Activated CD8-positive, alpha-beta memory T cell treated with anti-CD3 and anti-CD28 coated beads for 36 hours (primary cell): ENCODE measurements at regions not wholly inside any gene's neighbourhood (a gene's known extent, or its start where the extent isn't known, plus 50 kb on each side); places are given as distances from the start of the nearest gene placed in this dataset.
"Not testable (repeated sequence)": the region's sequence is repeated elsewhere in the genome, so short reads cannot be mapped to it uniquely, and the experiment has no call there.

Source experiments
- CTCF ChIA-PET: fragments of 350-600 bp; sonication (Branson Sonifier 250); formaldehyde crosslinking; loops from one replicate; lab custom pipeline; 2021; ENCODE audit warnings: antibody characterized with exemption; lab: Charles Lee
- POLR2A ChIA-PET: fragments of 350-600 bp; sonication (Branson Sonifier 250); formaldehyde crosslinking; loops from one replicate; lab custom pipeline; 2021; ENCODE audit warnings: antibody characterized with exemption; lab: Charles Lee

DNA sequence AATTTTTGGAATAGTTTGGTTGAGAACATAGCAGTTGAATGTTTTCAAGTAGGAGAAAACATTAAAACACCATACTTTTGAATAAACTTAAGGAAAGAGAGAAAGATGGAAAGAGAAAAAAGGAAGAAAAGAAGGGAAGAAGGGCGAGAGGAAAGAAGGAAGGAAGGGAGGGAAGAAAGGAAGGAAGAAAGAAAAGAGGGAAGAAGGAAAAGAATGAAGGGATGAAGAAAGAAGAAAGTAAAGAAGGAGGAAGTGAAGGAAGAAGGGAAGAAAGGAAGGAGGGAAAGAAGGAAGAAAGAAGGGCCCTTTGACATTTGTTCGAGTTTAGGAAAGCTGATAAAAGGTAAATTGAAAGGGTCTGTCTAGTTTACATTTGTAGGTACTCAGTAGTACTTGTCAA lies 482.7 kb downstream of the SIPA1L2 start:
- POLR2A ChIA-PET: no interaction called here
- CTCF ChIA-PET: no interaction called here

DNA sequence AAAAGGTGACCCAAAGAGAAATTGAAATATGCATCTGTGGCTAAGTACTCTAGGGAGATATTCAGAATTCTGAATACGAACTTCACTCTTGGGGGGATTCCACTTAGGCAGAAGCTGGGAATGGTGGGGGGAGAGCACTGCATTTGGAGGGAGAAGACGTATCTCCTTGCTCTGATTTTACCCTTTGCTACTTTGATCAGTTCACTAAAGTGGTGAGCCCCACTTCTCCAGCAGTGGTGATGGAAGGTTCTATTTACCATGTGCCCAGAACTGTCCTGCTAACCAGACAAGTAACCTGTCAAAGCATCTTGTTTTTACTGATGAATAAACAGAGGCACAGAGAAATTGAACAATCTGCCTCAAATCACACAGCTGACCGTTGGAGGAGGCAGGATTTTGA lies 483.4 kb downstream of the SIPA1L2 start:
- ChIA-PET CTCF (no interaction called here), POLR2A (no interaction called here)

DNA sequence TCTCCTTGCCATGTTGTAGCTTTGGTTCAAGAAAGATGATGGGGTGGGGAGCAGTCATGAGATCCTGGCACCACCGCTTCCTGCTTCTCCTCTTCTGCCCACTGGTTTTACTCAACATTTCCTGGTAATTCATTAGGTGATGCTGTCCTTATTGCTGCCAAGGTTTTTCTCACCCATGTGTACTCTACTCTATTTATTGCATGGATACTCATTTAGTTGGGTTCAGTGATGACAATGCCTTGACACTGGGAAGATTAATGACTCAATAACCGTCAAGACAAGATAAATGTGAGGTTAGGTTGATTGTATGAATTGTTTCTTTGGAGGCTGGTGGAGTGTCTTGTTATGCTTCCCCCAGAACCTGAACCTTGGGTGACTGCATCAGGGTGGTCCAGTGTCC lies 484.2 kb downstream of the SIPA1L2 start:
- ChIA-PET POLR2A (no interaction called here), CTCF (no interaction called here)

DNA sequence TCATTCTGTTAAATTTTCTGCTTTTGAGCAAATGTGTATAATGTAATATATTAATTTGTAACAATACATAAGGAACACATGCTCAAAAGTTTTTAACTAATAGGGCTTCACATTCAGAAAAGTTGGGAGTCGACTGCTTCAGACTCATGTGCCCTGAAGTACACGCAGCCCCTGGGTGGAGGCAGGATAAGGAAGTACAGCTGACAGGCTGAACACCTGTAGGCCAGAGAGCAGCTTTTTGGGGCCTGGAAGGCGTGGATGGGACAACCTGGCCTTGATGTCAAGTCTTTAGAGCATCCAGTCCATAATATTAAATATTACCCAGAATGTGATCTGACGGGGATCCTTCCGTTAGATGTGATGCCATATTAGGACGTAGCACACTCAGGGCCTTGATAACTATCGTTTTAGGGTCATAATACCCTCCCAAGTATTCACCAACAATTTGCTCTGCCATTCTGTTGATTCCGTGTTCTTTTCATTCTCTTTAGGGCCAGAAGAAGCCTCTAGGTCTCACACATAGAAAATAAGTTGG lies 485.2 kb downstream of the SIPA1L2 start:
- POLR2A ChIA-PET: no interaction called here
- CTCF ChIA-PET: no interaction called here

DNA sequence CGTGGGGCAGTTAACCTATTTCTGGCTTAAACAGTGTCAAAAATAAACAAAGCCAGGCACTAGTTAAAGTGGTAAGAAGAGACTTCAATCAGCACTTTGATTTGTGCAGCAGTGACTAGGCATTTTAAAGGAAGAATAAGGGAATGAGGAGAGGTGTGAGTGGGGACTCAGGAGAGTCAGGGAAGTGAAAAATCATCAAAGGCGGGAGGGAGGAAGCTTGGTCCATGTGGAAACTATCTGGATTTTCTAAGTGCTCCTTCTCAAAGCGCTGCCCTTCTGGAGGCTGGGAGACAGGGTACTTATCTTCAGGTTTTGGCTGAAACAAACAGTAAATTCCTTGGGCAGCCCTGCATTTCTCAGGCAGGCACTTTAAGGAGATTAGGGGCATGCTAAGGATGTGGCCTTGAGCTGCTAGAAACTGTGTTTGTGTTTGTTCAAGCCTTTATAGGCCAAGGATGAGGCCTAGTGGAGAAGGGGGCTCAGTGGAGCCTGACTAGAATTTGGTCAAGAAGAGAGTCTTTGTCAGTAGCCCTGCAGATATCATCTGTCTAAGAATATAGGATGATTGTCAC lies 486.5 kb downstream of the SIPA1L2 start:
- POLR2A ChIA-PET: no interaction called here
- CTCF ChIA-PET: no interaction called here

DNA sequence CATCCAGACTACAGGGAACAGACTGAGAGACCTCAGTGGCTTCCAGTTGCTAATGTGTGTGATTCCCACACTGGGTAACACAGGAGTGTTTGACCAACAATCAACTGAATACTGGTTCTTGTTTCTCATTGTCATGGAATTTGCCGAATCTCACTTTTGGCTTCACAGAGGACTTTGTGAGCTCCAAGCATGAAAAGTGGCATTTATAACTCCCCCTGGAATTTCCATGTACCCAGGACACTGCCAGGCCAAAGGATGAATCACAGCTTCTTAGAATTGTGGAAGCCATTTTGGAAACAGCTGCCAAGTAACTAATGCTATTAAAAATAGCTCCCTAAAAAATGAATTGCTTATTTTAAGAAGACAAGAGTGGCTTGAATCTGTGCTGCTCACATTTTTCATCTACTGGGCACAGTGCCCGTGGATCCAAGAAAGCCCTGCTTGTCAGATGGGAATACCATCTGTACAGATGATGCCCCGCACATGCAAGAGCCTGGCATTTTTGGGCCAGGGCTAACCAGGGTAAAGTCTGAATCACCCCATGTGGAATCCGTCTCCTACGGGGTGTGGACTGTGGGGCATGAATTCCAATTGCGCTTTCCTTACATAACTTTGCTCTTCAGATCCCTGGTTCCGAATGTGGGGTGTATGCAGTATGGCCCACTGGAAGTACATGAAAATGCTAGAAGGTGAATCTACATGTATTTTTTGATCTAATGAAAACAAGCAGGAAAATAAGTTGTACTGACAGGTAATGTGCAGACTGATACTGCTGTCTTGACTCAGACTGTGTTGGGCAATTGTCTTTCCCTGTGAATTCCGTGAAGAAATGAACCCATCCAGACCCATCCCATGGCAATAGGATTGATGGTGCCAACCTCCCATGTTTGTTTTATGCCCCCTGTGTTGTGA lies 487.3 kb downstream of the SIPA1L2 start:
- ChIA-PET POLR2A (no interaction called here), CTCF (no interaction called here)

DNA sequence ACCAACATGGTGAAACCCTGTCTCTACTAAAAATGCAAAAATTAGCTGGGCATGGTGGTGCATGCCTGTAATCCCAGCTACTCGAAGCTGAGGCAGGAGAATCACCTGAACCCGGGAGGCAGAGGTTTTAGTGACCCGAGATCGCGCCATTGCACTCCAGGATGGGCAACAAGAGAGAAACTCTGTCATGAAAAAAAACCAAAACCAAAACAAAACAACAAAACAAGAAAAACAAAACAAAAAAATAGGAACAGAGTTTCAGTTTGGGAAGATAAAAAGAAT lies 488.8 kb downstream of the SIPA1L2 start:
- POLR2A ChIA-PET, CTCF ChIA-PET: not testable (repeated sequence)

DNA sequence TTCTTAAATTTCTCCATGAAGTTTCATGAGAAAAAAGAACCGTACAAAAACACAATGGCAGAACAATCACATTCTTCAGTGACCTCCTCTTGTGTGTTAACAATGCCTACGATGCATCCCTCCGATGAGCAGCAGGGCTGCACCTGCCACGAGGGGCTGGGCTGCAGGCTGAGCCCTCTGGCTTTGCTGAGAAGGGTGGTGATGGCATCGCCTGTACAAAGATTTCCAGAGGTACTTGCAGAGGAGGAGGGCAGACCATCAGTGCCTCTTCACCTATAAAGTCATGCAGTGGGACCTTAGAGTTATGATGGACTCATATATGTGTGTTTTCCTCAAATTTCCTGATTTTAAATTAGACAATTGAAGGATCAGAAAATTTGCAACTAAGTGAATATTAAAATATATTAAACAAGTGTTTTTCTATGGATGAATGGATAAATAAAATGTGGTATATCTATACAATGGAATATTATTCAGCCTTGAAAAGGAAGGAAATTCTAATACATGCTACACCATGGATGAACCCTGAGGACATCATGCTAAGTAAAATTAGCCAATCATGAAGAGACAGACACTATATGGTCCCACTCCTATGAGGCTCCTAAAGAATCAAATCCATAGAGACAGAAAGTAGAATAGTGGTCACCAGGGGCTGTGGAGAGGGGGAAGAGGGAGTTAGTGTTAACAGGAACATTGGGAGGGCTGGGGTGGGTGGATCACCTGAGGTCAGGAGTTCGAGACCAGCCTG lies 489.3 kb downstream of the SIPA1L2 start:
- CTCF ChIA-PET: no interaction called here
- POLR2A ChIA-PET: no interaction called here

DNA sequence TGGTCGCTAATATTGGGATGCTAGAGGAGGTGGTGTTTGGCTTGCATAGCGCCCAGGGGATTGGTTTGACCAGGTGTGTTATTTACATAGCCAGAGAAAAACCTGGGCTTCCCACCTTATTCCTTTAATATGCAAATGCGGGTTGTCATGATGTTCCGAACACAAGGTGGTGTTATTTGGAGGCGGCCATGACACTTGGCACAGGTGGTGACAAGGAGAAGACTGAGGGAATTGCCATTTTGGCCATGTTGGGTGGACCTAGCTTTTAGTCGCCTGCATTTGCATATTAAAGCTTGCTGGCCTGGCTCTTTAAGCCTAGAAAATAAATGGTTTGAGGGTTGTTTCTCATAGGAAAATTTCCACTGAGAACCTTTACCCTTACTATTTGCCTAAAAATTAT lies 490.5 kb downstream of the SIPA1L2 start:
- ChIA-PET POLR2A (no interaction called here), CTCF (no interaction called here)

DNA sequence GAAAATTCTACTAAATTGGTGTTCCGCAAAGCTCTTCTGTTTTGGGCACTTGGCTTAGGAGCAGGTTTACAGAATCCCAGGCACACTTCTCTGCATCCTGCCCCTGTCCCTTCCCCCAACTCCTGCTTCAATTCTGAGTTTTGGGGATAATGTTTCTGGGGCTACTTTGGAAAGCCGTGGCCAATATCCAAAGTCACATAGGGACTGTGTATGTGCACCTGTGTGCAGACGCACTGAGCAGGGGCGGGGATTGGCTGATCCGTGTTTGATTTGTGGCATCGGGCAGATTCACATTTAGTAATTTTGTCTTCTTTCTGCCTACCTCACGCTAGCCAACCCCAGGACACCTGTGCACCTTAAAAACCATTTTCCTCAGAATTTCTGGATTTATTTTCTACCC lies 491.9 kb downstream of the SIPA1L2 start:
- ChIA-PET POLR2A (interaction anchor here (0.6 kb wide), 1 partner anchor 11 kb away, joined by 5 read pairs; no protein-coding TSS in a partner anchor), CTCF (interaction anchor here (0.6 to 0.7 kb wide), 2 partner anchors 106 to 129 kb away, joined by 3 read pairs; no protein-coding TSS in a partner anchor)

DNA sequence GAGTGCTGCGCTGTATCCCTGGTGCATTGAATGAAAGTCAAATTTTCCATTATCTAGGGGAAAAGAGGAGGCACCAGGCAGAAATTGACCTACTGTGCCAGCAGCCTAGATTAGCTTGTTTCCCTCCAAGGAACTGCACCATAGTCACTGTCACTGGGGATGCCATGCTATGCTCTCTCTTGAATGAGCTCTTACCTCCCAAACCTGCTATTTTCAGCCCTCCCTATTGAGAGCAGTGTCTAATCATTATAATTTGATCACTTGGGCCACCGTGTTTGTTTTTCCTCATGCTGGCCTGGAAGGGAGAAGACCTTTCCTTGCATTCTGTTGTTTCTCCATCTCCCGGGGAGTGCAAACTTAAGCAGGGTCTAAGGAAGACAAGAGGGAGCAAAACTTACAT lies 492.9 kb downstream of the SIPA1L2 start:
- ChIA-PET POLR2A (no interaction called here), CTCF (no interaction called here)

DNA sequence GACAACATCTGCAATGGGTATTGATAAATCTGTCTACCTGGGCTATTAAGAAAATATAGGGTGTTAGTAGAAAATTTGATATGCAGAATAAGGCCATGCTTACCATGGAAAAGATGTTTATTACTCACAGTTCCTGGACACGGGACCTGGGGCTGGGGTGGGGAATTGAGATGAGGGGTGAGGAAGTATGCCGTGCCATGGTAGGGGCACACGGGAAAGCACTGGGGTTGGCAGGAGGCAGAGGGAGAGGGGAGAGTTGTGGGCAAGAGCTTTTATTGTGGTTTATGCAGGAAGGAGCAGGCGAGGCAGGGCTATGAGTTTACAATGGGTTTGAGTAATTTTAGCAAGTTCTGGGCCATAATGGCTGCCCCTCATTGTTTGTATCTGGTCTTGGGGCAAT lies 493.8 kb downstream of the SIPA1L2 start:
- ChIA-PET CTCF (no interaction called here), POLR2A (no interaction called here)

DNA sequence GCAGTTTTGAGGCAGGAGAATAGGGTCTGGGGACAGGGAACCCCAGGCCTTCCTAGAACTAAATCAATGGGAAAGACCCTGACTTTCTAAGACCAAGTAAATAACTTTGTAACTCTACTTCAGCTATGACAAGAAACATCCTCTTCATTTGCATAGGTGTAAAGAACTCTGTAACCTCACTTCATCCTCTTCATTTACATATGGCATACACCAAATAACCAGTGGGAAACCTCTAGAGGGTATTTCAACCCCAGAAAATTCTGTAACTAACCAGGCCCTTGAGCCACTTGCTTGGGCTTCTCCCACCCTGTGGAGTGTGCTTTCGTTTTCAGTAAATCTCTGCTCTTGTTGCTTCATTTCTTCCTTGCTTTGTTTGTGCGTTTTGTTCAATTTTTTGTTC lies 495.6 kb downstream of the SIPA1L2 start:
- ChIA-PET POLR2A (no interaction called here), CTCF (no interaction called here)

DNA sequence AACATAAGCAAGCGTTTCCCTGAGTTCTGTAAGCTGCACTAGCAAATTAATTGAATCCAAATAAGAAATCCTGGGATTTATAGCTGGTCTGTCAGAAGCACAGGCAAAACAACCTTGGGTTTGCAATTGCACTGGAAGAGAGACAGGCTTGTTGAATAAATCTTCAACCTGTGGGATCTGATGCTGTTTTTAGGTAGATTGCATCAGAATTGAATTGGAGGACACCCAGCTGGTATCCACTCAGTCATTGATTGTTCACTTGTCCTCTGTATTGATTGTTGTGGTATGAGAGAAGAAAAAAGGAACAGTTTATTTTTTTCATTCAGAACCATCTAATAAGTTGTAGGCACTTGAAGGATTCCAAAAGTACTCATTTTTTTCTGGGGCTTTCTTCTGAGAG lies 497.4 kb downstream of the SIPA1L2 start:
- ChIA-PET CTCF (no interaction called here), POLR2A (no interaction called here)

DNA sequence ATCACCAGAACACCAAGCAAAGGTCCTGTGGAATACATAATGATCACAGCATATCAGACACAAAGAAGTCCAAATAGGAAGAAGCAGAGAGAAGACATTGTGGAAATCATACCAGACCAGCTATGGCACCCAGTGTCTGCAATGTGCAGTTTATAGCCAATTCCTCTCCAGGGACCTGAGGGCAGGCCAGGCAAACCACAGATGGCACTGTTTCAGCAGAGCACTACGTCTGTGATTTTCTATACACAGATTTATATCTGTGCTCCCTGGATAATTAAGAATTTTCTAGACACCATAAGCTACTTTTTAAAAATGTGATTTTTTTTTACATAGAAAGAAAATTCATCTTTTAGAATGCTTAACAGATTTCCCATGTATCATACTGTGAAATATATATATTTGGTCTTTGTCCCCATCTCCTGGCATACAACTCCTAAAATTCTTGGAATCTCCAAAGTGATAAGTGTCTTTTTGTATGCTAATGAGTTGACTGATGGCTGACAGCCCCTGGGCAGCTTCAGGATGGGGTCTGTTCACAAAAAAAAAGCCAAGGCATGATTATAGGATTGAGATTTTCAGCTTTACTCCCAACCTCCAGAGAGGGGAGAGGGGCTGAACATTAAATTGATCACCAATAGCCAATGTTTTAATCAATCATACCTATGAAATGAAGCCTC lies 498.1 kb downstream of the SIPA1L2 start:
- ChIA-PET CTCF (no interaction called here), POLR2A (no interaction called here)

DNA sequence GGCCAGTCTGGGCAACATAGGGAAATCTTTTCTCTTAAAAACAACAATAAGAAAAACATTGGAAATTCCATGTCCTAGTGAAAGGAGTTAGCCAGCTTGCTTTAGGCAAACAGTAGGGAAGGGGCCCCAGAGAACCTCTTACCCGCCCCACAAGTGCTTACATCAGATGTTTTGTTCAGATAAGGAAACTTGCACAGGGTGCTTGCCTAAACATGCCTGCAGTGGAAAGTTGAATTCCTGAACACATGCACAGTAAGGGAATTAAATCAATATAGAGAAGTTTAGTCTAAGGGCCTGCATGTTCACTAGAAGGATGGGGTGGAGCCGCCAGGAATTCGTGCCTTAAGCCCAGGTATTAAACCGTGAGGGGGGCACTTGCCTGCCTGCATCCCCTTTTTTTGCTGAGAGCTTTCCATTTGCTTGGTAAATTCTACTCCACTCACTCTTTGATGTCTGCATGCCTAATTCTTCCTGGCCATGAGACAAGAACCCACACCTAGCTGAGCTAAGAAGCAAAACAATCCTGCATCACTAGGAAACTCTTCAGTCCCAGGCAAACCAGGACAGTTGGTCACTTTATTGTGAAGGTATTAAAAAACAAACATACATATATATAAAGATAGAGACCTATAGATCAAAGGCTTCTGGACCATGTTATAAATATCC lies 499.0 kb downstream of the SIPA1L2 start:
- ChIA-PET CTCF (no interaction called here), POLR2A (no interaction called here)

DNA sequence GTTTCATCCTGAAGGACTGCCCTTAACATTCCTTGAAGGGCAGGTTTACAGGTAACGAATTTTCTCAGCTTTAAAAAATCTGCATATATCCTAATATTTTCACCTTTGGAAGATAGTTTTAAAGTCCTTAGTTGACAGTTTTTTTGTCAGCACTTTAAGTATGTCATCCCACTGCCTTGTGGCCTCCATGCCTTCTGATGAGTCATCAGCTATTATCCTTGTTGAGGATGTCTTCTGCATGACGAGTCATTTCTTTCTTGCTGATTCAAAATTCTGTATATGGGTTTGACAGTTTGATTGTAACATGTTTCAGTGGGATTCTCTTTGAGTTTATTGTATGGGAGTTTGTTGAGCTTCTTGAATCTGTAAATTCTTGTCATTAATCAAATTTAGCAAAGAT lies 500.6 kb downstream of the DISC1 start:
- ChIA-PET POLR2A (interaction anchor here (0.6 kb wide), 1 partner anchor 11 kb away, joined by 5 read pairs; no protein-coding TSS in a partner anchor), CTCF (interaction anchor here (0.6 kb wide), 1 partner anchor 159 kb away, joined by 3 read pairs; no protein-coding TSS in a partner anchor)

DNA sequence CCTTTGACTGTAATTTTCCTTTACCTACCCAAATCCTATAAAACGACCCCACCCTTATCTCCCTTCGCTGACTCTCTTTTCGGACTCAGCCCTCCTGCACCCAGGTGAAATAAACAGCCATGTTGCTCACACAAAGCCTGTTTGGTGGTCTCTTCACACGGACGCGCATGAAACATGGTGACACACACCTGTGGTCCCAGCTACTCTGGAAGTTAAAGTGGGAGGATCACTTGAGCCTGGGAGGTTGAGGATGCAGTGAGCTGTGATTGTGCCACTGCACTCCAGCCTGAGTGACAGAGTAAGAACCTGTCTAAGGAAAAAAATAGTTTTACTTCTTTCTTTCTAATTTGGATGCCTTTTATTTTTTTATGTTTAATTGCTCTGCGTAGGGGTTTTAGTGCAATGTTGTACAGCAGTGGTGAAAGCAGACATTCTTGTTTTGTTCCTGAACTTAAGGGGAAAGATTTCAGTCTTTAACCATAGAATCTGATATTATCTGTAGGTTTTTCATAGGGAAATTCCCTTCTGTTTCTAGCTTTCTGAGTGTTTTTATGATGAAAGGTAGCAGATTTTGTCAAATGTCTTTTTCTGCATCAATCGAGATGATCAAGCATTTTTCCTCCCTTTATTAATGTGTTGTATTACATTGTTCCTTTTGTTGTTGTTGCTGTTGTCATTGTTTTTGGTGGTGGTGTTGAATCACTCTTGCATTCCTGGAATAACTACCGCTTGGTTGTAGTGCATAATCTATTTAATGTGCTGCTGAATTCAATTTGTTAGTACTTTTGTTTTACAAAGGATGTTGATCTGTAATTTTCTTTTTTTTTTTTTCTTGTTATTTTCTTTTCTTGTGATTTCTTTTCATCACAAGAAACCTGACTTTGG lies 497.4 kb downstream of the DISC1 start:
- POLR2A ChIA-PET: no interaction called here
- CTCF ChIA-PET: no interaction called here
